Stomach smooth muscle (tissue), 2 donors: ENCODE measurements at regions not wholly inside any gene's neighbourhood (a gene's known extent, or its start where the extent isn't known, plus 50 kb on each side); places are given as distances from the start of the nearest gene placed in this dataset.
"Not testable (repeated sequence)": the region's sequence is repeated elsewhere in the genome, so short reads cannot be mapped to it uniquely, and the experiment has no call there.

Source experiments
- H3K27ac ChIP-seq: one replicate; pipeline ENCODE4 v1.7.0; 2013; ENCODE audit warnings: mild to moderate bottlenecking, low read length, inconsistent platforms
- H3K27me3 ChIP-seq, 2 donors: one replicate each; pipeline ENCODE4 v1.7.0; 2013; ENCODE audit warnings: low read length in 2 of 2; ENCODE audit not compliant: insufficient read depth in 2 of 2, control insufficient read depth in 1 of 2
- H3K36me3 ChIP-seq, 2 donors: one replicate each; pipeline ENCODE4 v1.7.0; 2013; ENCODE audit warnings: low read length in 2 of 2; ENCODE audit not compliant: control insufficient read depth in 2 of 2, insufficient read depth in 2 of 2
- H3K4me1 ChIP-seq: one replicate; pipeline ENCODE4 v1.7.0; 2013; ENCODE audit warnings: low read length; ENCODE audit not compliant: control insufficient read depth, insufficient read depth
- H3K4me3 ChIP-seq, 2 donors: one replicate each; pipeline ENCODE4 v1.7.0; 2013; ENCODE audit warnings: low read length in 2 of 2
- H3K9ac ChIP-seq, 2 donors: one replicate each; pipeline ENCODE4 v1.7.0; 2013; ENCODE audit warnings: low read length in 2 of 2, mild to moderate bottlenecking in 1 of 2
- H3K9me3 ChIP-seq, 2 donors: one replicate each; pipeline ENCODE4 v1.7.0; 2013; ENCODE audit warnings: low read length in 2 of 2; ENCODE audit not compliant: control insufficient read depth in 2 of 2
- donor health status: healthy.
- donor health status: Pancreatic carcinoma.

GRCh38 chr5:118405650-118406061 is 582.7 kb downstream of the DTWD2 start:
- H3K4me3 ChIP-seq = no peak overlapping the region
- no peaks in the 10 kb centered on the region for H3K4me1 ChIP-seq
- no peaks in the 10 kb centered on the region for H3K9me3 ChIP-seq
- H3K9ac ChIP-seq = no peak overlapping the region
- H3K27ac ChIP-seq = no peak overlapping the region
- no peaks in the 10 kb centered on the region for H3K36me3 ChIP-seq
- H3K27me3 ChIP-seq = no peaks in the 10 kb centered on the region

- Histone ChIP-seq H3K36me3 (no peaks in the 10 kb centered on the region), H3K27me3 (no peaks in the 10 kb centered on the region), H3K9me3 (no peaks in the 10 kb centered on the region), H3K27ac (no peak overlapping the region), H3K4me1 (no peaks in the 10 kb centered on the region), H3K4me3 (no peak overlapping the region), H3K9ac (no peak overlapping the region)
Measured at GRCh38 chr5:118397236-118397635, 591.1 kb downstream of the DTWD2 start.

- H3K36me3 ChIP-seq = no peaks in the 10 kb centered on the region
- H3K9me3 ChIP-seq = no peaks in the 10 kb centered on the region
- no peaks in the 10 kb centered on the region for H3K27me3 ChIP-seq
- no peaks in the 10 kb centered on the region for H3K4me1 ChIP-seq
- H3K4me3 ChIP-seq = no peak overlapping the region
- H3K27ac ChIP-seq = no peak overlapping the region
- H3K9ac ChIP-seq = no peak overlapping the region
Measured at GRCh38 chr5:118392491-118392890, 595.9 kb downstream of the DTWD2 start.

GRCh38 chr5:118382931-118383330 is 605.4 kb downstream of the DTWD2 start:
- not testable (repeated sequence) for H3K36me3 ChIP-seq, H3K4me3 ChIP-seq, H3K4me1 ChIP-seq, H3K9ac ChIP-seq, H3K27ac ChIP-seq, H3K27me3 ChIP-seq, H3K9me3 ChIP-seq

- Histone ChIP-seq H3K9me3 (peaks cover 0 to 6% of the 10 kb centered on the region in 2 donors), H3K36me3 (no peaks in the 10 kb centered on the region), H3K4me3 (no peak overlapping the region), H3K27me3 (no peaks in the 10 kb centered on the region), H3K4me1 (peaks cover 4% of the 10 kb centered on the region), H3K9ac (no peak overlapping the region), H3K27ac (no peak overlapping the region)
Measured at GRCh38 chr5:118379470-118379869, 608.9 kb downstream of the DTWD2 start.

GRCh38 chr5:118378959-118379358 is 609.4 kb downstream of the DTWD2 start:
- Histone ChIP-seq H3K27me3 (no peaks in the 10 kb centered on the region), H3K36me3 (no peaks in the 10 kb centered on the region), H3K4me3 (no peak overlapping the region), H3K27ac (no peak overlapping the region), H3K4me1 (peaks cover 4% of the 10 kb centered on the region), H3K9ac (no peak overlapping the region), H3K9me3 (peaks cover 0 to 6% of the 10 kb centered on the region in 2 donors)

- Histone ChIP-seq H3K9ac (no peak overlapping the region), H3K27ac (no peak overlapping the region), H3K36me3 (no peaks in the 10 kb centered on the region), H3K4me3 (no peak overlapping the region), H3K4me1 (peaks cover 4% of the 10 kb centered on the region), H3K27me3 (no peaks in the 10 kb centered on the region), H3K9me3 (peaks cover 0 to under 1% of the 10 kb centered on the region in 2 donors)
Measured at GRCh38 chr5:118377420-118377819, 610.9 kb downstream of the DTWD2 start.

GRCh38 chr5:118371973-118372831 is 616.1 kb downstream of the DTWD2 start:
- peak overlapping the region in 1 of 2 donors; percentile 4 for H3K4me3 ChIP-seq
- no peaks in the 10 kb centered on the region for H3K27me3 ChIP-seq
- H3K27ac ChIP-seq = no peak overlapping the region
- H3K9me3 ChIP-seq = no peaks in the 10 kb centered on the region
- peaks cover 7% of the 10 kb centered on the region for H3K4me1 ChIP-seq
- no peaks in the 10 kb centered on the region for H3K36me3 ChIP-seq
- H3K9ac ChIP-seq = no peak overlapping the region

- Histone ChIP-seq H3K4me3 (no peak overlapping the region), H3K9ac (no peak overlapping the region), H3K9me3 (no peaks in the 10 kb centered on the region), H3K27ac (no peak overlapping the region), H3K4me1 (no peaks in the 10 kb centered on the region), H3K27me3 (no peaks in the 10 kb centered on the region), H3K36me3 (no peaks in the 10 kb centered on the region)
Measured at GRCh38 chr5:118366429-118366828, 621.9 kb downstream of the DTWD2 start.

GRCh38 chr5:118365718-118366117 is 622.6 kb downstream of the DTWD2 start:
- no peak overlapping the region for H3K4me3 ChIP-seq
- no peaks in the 10 kb centered on the region for H3K27me3 ChIP-seq
- H3K4me1 ChIP-seq = no peaks in the 10 kb centered on the region

GRCh38 chr5:118354797-118355196 is 633.5 kb downstream of the DTWD2 start:
- Histone ChIP-seq H3K27me3 (no peaks in the 10 kb centered on the region), H3K27ac (no peak overlapping the region), H3K36me3 (no peaks in the 10 kb centered on the region), H3K9me3 (peaks cover 0 to 4% of the 10 kb centered on the region in 2 donors), H3K9ac (no peak overlapping the region), H3K4me3 (no peak overlapping the region), H3K4me1 (no peaks in the 10 kb centered on the region)

More at GRCh38 chr5:118365718-118366117, 622.6 kb downstream of the DTWD2 start:
- H3K9ac ChIP-seq = no peak overlapping the region
- H3K9me3 ChIP-seq = no peaks in the 10 kb centered on the region
- no peaks in the 10 kb centered on the region for H3K36me3 ChIP-seq
- no peak overlapping the region for H3K27ac ChIP-seq
